ENCODE measurements at regions not wholly inside any gene's neighbourhood (a gene's known extent, or its start where the extent isn't known, plus 50 kb on each side); places are given as distances from the start of the nearest gene placed in this dataset.

DNA sequence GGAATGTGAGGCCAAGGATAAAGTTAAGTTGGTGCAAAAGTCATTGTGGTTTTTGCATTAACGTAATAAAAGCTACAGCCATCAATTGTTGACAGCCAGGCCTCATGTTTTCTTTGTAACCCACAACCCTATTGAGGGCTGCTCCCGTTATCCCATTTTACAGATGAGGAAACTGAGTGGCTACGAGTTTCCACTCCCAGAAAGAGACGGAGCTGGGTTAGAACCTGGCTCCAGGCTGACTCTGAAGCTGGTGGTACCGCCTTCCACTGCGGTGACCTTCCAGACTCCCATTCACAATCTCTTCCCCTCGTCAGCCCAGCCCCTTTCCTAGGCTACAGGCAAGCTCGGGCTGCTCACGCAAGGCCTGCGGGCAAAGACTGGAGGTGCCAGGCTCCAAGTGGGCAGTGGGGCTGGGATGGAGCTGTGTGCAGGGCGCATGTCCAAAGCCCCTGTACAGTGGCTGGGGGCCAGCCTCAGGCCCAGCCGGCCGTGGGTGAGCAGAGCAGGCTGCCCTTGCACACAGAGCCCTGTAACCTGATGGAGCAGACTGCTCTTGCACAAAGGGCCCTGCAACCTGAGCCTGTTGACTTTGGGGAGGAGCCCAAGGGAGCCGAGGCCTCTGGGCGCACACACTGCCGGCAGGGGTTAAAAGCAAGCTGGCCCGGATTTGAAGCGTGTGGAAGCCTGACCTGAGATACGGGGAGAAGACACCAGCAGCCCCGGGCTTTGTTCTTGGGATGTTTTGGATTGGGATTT lies 97.4 kb upstream of the TMPRSS2 start:
- DNase-seq = no peak

DNA sequence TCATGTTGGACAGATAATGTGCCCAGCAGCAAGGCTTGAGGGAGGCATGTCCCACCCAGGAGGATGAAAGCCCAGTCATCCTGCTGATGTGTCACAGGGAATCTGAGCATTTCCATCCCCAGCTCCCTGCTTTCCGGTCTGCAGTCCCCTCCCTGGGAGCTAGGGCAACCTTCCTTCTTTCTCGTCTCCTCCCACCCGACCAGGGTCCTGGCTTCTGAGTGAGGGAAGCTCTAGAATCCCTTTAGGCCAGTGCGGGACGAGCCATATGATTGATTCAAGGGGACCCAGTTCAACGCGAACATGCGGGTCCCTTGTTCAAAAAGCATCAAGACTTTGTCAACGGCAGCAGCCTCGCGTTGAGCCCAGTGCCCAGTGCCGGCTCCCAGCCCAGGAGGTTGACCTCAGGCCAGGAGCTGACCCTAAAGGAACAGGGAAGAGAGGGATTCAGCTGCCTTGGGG lies 96.7 kb upstream of the TMPRSS2 start:
- no peak for DNase-seq

DNA sequence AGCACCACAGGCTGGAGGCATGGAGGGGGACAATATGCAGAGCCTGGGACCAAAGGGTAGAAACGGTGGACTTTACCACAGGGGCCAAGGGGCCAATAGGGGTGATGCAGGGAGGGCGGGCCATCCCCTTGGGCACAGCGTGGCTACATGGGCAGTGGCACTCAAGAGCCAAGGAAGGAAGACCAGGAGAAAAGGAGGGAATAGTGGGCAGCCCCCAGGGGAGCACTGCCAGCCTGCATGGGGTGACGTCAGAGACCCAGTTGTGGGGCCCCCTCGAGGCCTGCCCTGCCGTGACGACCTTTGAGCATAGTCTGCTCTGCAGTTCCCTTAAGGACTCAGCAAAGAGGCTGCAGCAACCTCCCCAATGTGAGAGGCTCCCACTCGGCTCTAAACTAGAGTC lies 95.5 kb upstream of the TMPRSS2 start:
- DNase-seq = no peak

DNA sequence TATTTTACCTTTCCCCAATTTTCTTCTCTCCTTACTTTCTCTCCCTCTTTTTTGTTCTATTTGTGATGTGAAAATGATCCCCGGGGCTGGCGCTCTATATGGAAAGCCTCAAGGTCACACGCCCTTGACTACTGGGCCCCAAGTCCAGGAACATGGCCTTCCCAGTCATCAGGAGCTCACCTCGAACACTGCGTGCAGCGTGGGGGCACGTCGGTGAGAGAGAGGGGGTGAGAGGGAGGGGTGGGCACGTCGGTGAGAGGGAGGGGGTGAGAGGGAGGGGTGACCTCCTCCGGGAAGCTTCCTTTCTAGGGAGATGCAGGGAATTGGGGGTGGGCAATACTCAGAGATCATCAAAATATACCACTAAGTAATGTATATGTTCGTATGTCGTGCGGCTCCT lies 94.6 kb upstream of the TMPRSS2 start:
- DNase-seq = no peak

DNA sequence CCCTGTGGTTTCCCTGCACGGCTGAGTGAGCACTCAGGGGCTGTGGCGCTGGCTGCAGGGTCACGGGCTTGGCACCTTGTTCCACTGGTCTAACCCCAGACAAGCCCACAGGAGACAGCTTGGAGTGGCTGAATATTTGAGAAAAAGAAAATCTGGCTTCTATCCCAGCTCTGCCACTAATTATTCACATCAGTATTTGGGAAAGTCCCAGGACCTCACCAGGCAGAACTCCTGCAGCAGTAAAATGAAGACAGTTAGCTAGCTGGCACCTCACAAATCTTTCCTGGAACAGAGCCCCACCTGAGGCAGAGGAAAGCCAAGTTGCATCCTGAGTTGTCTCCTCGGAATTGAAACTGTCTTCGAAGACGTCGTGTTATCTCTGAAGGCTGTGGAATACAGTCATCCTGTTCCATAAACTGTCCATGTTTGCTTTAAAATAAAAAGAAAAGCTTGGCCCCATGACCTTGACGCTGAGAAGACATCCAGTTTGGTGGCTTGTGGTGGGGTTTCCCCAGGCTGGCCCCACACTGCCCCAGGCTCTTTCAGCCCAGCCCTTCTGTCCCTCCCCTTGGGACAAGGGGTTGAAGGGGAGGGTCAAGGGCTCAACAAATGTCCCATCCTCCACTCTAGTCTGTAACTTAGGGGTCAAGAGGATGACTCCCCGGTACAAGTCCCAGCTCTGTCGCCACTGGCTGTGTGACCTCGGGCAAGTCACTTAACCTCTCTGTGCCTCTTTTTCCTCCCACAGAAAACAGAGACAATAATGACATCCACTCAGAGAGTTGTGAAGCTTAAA lies 93.8 kb upstream of the TMPRSS2 start:
- DNase-seq = no peak

DNA sequence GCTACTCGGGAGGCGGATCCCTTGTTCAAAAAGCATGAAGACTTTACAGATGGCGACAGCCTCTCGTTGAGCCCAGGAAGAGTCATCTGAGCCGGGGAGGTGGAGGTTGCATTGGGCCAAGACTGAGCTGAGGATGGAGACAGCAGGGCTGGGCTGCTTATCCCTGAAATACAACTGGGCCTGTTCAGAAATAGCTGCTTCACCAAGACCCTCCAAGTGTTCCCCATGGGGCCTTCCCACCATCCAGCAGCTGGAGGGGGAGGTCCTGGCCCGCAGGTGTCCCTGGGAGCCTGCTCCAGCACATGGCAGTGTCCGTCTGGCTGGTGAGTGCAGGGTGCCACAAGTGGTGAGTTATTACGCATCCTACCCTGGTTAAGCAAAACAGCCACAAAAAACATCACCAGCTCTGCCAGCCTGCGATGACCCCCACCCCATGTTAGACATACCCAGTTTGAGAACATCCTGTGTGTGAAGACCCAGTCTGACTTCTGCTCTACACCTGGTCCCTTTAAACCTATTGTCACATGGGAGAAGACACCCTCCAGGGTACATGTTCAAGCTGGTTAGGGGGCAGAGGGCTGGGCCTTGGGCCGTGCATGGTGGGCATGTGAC lies 93.1 kb upstream of the TMPRSS2 start:
- DNase-seq = no peak

DNA sequence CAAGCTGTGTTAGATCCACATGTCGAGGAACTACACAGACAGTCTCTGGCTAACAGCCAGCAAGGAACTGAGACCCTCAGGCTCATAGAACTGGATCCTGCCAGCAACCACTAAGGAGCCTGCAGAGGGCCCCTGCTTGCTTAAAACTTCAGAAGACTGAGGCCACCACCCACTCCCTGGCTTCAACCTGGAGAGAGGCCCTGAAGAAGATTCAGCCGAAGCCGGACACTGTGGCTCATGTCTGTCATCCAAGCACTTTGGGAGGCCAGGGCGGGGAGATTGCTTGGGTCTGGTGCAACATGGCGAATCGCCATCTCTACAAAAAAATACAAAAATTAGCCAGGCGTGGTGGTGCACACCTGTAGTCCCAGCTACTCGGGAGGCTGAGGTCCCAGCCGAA lies 92.6 kb upstream of the TMPRSS2 start:
- DNase-seq = no peak

DNA sequence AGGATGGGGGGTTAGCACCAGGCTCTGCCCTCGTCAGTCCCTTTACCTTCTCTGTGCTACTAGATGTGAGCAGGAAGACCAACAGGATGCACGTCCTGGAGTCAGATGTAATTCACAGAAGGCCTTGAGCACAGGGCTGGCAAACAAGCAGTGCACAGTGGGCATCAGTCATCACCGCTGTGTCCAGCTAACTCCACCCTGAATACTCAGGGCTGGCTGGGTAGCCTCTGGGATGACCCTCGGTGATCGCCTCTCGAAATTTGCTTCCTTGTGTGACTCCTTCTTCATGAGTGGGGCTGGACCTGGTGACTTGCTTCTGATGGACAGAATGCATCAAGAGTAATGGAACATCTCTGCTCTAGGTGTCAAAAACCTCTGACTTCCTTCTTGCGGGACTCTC lies 92.2 kb upstream of the TMPRSS2 start:
- DNase-seq = no peak

DNA sequence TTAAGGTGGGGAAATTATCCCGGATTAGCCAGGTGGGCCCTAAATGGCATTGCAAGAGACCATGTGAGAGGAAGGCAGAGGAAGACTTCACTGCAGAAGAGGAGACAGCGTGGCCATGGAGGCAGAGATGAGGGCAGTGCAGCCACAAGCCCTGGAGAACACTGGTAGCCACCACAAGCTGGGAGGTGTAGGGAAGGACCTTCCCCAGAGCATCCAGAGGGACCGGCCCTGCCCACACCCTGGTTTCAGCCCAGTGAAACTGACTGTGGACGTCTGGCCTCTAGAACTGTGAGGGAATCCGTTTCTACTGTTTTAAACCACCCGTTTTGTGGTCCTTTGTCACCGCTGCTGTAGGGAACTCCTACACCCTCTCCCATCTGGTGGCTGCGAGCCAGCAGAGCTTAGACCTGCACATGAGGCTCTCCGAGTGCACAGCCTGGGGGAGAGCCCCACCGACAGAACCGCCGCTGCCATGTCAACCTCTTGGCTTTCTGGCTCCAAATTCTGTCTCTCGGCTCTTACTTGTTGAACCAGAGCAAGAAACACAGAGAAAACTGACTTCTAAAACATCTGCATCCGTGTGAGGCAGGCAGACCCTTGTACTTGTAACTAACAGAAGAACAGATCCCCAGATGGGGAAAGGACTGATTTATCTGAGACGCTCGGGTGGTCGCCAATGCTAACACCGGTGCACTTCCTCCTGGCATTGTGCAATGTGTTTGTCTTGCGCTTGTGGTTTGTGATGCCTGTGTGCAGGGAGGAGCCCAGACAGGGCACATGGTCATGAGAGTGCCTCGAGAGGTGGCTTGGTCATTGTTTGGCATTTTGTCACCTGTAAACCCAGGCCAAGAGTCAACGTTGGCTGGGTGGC lies 90.8 kb upstream of the TMPRSS2 start:
- no peak for DNase-seq

DNA sequence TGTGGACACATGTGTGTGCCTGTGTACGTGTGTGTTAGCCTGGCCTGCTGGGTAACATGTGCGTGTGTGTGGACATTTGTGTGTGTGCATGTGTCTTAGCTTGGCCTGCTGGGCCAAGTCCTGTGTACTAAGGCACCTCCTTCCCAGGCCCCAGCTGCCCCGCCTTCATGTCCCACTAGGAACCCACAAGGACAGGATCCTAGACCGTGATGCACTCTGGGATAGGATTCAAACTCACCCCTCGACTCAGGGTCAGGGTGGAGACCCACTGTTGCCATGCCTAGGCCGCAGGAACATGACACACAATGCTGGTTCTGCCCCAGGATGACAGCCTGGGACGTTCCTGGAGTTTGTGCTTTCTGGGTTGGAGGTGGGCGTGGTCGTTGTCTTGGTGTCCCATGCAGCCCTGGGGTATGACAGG lies 89.9 kb upstream of the TMPRSS2 start:
- no peak for DNase-seq

DNA sequence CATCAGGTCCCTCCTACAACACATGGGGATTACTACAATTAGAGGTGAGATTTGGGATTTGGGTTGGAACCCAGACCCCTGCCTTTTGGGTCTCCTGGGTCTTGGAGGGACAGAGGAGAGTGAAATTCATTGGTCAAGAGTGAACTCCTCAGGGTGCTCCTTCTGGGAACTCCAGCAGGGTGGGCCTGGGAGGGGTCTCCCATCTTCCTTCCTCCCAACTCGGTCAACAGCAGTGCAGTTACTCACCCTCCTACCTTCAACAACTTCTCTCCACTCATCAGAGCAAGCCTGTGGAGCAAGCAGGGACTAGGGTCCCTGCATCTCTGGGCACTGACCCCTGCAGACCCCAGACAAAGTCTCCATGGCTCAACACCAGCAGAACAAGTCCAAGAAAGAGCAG lies 89.3 kb upstream of the TMPRSS2 start:
- DNase-seq = no peak

DNA sequence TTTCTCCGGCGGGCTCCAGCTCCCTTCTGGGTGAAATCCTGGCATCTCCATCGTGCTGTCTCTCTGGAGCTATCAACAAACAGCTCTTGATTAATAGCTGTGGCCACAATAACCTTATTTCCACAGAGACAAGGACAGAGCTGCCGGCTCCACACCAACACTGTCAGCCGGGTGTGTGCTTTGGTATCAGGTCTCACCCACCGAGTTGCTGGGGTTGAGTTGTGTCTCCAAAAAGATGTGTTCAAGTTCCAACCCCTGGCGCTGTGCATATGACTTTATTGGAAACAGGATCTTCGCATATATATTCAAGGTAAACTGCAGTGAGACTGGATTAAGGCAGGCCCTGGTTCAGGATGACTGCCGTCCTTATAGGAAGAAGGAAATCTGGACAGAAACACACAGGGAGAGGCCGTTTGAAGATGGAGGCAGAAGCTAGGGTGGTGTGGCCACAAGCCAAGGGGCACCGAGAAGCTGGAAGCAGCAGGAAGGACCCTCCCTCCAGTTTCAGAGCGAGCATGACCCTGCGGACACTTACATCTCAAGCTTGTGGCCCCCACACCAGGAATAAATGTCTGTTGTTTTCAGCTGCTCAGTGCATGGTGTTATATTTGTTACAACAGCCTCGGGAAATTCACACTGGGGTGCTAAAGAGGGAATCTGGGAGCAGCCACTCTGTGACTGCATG lies 88.4 kb upstream of the TMPRSS2 start:
- DNase-seq = no peak

DNA sequence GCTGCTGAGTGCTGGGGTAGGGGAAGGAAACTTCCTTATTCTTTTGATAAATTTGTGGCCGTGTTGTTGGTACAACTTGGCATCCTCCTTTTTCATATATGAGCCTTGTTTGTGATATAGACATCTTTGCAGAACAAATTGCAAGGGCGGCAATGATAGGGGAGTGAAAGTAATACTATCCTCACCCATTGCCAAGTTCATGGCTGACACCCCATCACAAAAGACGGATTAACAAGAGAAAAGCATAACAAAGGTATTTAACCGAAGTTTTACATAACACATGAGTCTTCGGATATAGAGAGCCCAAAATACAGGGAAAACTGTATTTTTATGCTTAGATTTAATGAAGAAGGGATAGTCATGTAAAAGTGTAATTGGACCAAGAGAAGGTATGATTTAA lies 86.3 kb upstream of the TMPRSS2 start:
- no peak for DNase-seq

DNA sequence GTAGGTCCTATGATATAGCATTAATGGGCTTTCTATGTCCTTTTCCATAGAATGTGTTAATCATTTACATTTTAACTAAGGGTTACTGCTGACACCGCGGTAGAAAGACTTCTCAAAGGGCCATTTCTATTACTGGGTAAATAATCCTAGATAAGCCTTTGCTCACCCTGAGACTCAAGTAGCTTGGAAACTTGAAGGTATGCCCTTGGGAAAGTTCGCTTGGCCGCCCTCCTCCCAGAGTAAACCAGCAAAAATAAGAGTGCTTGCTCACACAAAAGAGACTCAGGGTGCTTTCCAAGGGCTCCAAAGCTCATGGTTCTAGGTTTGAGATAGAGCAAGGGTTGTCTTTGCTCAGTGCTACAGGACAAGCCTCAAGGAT lies 85.8 kb upstream of the TMPRSS2 start:
- no peak for DNase-seq

DNA sequence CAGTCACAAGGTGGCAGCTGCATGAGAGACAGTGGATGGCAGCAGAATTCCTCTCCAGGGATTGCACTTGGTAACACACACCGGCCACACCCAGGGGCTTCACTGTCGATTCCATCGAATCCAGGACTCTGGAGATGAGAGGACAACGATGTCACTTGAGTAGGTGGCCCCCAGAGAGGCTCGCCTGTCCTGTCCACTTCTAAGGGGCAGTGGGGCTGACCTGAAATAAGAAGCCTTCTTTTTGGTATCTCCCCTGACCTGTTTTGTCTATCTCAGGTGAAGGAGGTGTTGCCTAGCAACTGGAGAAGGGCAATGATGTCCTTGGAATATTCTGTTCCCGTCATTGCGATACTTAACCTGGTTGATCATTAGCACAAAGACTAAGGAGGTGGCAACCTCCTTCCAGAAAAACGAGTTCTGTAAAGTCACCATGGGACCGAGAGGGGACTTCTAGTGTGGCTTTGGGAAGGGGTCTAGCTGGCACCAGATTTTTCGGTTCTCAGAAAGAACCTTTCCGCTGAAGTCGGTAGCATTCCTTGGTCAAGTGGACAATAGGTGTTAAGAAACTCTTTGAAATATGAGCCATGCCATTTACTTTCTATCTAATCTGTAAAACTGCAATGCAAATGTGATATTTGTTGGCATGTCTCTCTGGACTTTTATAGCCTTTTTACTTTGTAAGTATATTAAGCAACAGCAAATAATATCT lies 85.2 kb upstream of the TMPRSS2 start:
- no peak for DNase-seq

DNA sequence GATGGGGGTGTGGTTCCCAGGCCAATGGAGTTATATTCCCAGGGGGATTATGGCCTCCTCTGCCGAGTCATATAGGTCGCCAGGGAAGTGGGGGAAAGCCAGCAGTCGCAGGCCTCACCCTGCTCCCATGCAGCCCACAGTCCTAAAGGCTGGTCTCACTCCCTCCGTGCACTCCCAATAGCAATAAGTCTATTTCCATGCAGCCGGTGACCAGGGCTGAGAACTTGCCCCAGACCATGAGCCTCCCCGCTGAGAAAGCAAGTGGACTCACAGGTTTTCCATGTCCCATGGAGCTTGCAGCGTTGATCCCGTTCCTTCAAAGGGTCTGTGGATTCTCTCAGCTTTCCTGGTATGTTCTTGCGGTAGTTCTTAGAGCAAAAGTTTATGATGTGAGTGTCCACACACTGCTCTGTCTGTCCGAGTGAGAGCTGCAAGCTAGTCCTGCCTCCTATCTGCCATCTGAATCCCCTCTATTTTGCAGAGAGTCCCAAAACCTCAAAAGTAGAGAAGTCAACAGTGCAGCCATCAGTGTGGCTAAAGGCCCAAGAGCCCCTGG lies 81.7 kb upstream of the TMPRSS2 start:
- no peak for DNase-seq

DNA sequence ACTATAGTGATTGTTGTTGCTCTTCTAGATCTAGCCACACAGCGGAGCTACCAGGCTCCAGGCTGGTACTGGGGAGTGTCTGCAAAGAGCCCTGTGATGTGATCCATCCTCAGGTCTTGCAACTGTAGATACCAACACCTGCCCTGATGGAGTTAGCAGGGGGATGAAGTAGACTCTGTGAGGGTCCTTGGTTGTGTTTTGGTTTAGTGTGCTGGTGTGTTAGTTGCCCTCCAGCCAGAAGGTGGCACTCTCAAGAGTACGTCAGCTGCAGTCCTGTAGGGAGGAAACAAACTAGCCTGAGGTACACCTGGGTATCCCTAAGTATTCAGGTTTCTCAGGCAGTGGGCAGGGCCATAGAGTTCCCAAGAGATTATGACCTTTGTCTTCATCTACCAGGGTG lies 81.2 kb upstream of the TMPRSS2 start:
- no peak for DNase-seq

DNA sequence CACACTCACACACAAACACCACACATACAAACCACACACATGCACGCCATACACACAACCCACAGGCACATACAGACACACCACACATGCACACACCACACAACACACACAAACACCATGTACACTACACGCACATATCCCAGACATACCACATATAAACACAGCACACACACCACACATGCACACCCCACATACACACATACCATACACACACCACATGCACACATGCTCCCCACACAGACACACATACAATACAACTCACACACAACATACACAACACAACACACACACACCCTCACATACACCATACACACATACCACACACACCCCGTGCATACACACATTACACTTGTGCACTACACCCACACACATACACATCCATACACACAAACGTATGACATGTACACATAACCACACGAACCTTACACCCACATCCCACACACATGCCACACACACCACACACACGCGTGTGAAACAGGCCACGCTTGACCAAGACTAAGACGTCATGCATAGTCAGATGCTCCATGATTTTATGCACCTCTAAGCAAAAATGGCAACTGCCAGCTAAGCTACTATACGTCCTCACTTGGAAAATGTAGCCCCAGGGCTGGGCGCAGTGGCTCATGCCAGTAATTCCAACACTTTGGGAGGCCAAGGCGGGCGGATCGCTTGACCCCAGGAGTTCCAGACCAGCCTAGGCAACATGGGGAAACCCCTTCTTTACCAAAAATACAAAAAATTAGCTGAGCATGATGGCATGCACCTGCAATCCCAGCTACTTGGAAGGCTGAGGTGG lies 77.4 kb upstream of the TMPRSS2 start:
- DNase-seq = no peak

DNA sequence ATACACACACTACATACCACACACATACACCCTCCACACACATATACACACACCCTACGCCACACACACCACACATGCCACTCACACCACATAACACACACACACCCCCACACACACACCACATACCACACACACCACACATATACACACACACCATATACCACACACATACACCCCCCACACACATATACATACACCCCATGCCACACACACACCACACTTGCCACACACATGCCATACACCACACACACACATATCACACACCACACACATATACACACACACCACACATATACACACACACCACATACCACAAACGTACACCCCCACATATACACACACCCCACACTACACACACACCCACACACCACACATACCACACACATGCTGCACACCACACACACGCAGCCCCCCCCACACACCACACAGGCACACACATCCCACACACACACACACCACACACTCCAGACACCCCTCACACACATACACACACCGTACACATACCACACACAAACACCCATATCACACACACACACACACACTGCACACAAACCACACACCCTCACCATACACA lies 76.7 kb upstream of the TMPRSS2 start:
- no peak for DNase-seq

DNA sequence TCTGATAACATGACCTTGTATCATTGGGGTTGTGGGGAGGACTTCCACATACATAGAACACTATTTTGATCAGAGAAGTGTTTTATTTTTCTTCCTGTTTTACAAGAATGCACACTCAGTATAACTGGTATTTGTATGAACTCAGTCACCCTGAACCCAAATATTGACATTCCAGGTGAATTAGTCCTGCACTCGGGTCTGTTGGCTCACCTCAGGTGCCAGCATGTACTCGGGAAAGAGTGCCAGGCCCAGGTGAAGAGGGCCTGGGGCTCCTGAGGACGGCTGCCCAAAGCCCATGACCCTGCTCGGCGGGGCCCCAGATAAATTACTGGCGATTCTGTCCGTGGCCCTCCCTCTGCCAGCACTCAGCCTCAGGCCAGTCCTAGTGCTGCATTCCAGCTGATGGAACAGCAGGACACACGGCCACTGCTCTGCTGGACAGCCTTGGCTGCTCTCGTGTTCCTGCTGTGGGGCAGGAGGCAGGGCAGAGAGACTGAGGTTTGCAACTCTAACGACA lies 75.4 kb upstream of the TMPRSS2 start:
- no peak for DNase-seq
